OCI-LY1 (cell line): ENCODE measurements at regions not wholly inside any gene's neighbourhood (a gene's known extent, or its start where the extent isn't known, plus 50 kb on each side); places are given as distances from the start of the nearest gene placed in this dataset.

ENCODE experiments used
- H2AFZ ChIP-seq: fragments of 200-600 bp; sonication (generic), shearing (Covaris generic); 2 replicates; pipeline ENCODE4 v1.6.0; 2014; ENCODE audit warnings: antibody characterized with exemption, mild to moderate bottlenecking, low read length
- H3F3A ChIP-seq: fragments of 200-600 bp; sonication (generic), shearing (Covaris generic); 2 replicates; pipeline ENCODE4 v1.6.0; 2014; ENCODE audit warnings: mild to moderate bottlenecking, antibody characterized with exemption, low read length, moderate library complexity; ENCODE audit not compliant: insufficient read depth
- H3K27ac ChIP-seq: fragments of 200-600 bp; sonication (generic); 2 replicates; pipeline ENCODE4 v1.5.1; 2014; ENCODE audit warnings: low read length, mixed run types, mild to moderate bottlenecking, low read depth; ENCODE audit not compliant: poor library complexity, severe bottlenecking
- H3K27me3 ChIP-seq: fragments of 200-600 bp; sonication (generic); 2 replicates; pipeline ENCODE4 v1.6.0; 2014; ENCODE audit warnings: antibody characterized with exemption, mild to moderate bottlenecking, low read length, moderate library complexity; ENCODE audit not compliant: insufficient read depth
- H3K36me3 ChIP-seq: fragments of 200-600 bp; sonication (generic); 2 replicates; pipeline ENCODE4 v1.6.1; 2014; ENCODE audit warnings: mild to moderate bottlenecking, antibody characterized with exemption, low read length, moderate library complexity, mixed read lengths; ENCODE audit not compliant: insufficient read depth
- H3K4me1 ChIP-seq: fragments of 200-600 bp; sonication (generic); 2 replicates; pipeline ENCODE4 v1.5.1; 2014; ENCODE audit warnings: mild to moderate bottlenecking, low read length, moderate library complexity; ENCODE audit not compliant: insufficient read depth, severe bottlenecking
- H3K4me2 ChIP-seq: fragments of 200-600 bp; sonication (generic), shearing (Covaris generic); 2 replicates; pipeline ENCODE4 v1.6.1; 2014; ENCODE audit warnings: low read length
- H3K4me3 ChIP-seq: fragments of 200-600 bp; sonication (generic); 2 replicates; pipeline ENCODE4 v1.5.1; 2014; ENCODE audit warnings: low read length, low read depth, mild to moderate bottlenecking, mixed read lengths; ENCODE audit not compliant: poor library complexity, severe bottlenecking
- H3K79me2 ChIP-seq: fragments of 200-600 bp; shearing (Covaris generic); 2 replicates; pipeline ENCODE4 v1.6.1; 2016; ENCODE audit warnings: mixed run types, low read length, mixed read lengths; ENCODE audit not compliant: insufficient read depth
- H3K9ac ChIP-seq: fragments of 200-600 bp; sonication (generic), shearing (Covaris generic); 2 replicates; pipeline ENCODE4 v1.6.1; 2014; ENCODE audit warnings: mild to moderate bottlenecking, low read length, mixed read lengths
- H3K9me2 ChIP-seq: fragments of 200-600 bp; sonication (generic), shearing (Covaris generic); 2 replicates; pipeline ENCODE4 v1.6.1; 2014; ENCODE audit warnings: low read depth, mild to moderate bottlenecking, low read length, mixed read lengths
- H3K9me3 ChIP-seq: fragments of 200-600 bp; shearing (Covaris generic); 2 replicates; pipeline ENCODE4 v1.6.1; 2014; ENCODE audit warnings: low read length, mixed read lengths
- H4K20me1 ChIP-seq: fragments of 200-600 bp; sonication (generic), shearing (Covaris generic); 2 replicates; pipeline ENCODE4 v1.6.0; 2016; ENCODE audit warnings: mild to moderate bottlenecking, low read length; ENCODE audit not compliant: insufficient read depth
- CTCF ChIP-seq: fragments of 200-600 bp; sonication (generic), shearing (Covaris generic); IDR thresholded peaks from 2 replicates; pipeline ENCODE4 v1.5.1; 2017; ENCODE audit warnings: mild to moderate bottlenecking, antibody characterized with exemption, low read length, moderate library complexity, mixed read lengths
- EZH2 ChIP-seq: fragments of 200-600 bp; sonication (generic), shearing (Covaris generic); IDR thresholded peaks from 2 replicates; pipeline ENCODE4 v1.8.0; 2017; ENCODE audit warnings: borderline replicate concordance, mixed run types, mild to moderate bottlenecking, antibody characterized with exemption, low read length, moderate library complexity, mixed read lengths

GRCh38 chr12:111173391-111173790 lies 195.5 kb downstream of the PHETA1 start:
- no peak overlapping the region for H3K4me2 ChIP-seq
- H4K20me1 ChIP-seq: no peaks in the 10 kb centered on the region
- no peak for TF ChIP-seq EZH2
- TF ChIP-seq CTCF: no peak
- no peak overlapping the region for H3K9ac ChIP-seq
- no peaks in the 10 kb centered on the region for H3F3A ChIP-seq
- no peak overlapping the region for H3K4me3 ChIP-seq
- no peaks in the 10 kb centered on the region for H3K9me2 ChIP-seq
- H3K9me3 ChIP-seq: no peaks in the 10 kb centered on the region
- no peaks in the 10 kb centered on the region for H3K4me1 ChIP-seq
- H3K36me3 ChIP-seq: no peaks in the 10 kb centered on the region
- no peaks in the 10 kb centered on the region for H3K27me3 ChIP-seq
- H3K79me2 ChIP-seq: no peaks in the 10 kb centered on the region
- no peak overlapping the region for H3K27ac ChIP-seq
- no peak overlapping the region for H2AFZ ChIP-seq

GRCh38 chr12:111172786-111173185 lies 196.1 kb downstream of the PHETA1 start:
- Histone ChIP-seq H3K4me3 (no peak overlapping the region), H3K9me2 (no peaks in the 10 kb centered on the region), H3K4me1 (no peaks in the 10 kb centered on the region), H4K20me1 (no peaks in the 10 kb centered on the region), H3K27me3 (no peaks in the 10 kb centered on the region), H3K9me3 (no peaks in the 10 kb centered on the region), H3K27ac (no peak overlapping the region), H3K9ac (no peak overlapping the region), H3F3A (no peaks in the 10 kb centered on the region), H2AFZ (no peak overlapping the region), H3K36me3 (no peaks in the 10 kb centered on the region), H3K79me2 (no peaks in the 10 kb centered on the region), H3K4me2 (no peak overlapping the region)
- TF ChIP-seq EZH2 (no peak), CTCF (no peak)

- H3K9ac ChIP-seq: no peak overlapping the region
Observed at GRCh38 chr12:111171832-111172231, 197.1 kb downstream of the PHETA1 start.

More at GRCh38 chr12:111171832-111172231, 197.1 kb downstream of the PHETA1 start:
- TF ChIP-seq CTCF: no peak
- Histone ChIP-seq H3K27me3 (no peaks in the 10 kb centered on the region), H3K79me2 (no peaks in the 10 kb centered on the region), H3K4me1 (no peaks in the 10 kb centered on the region), H3K27ac (no peak overlapping the region), H3K9me3 (no peaks in the 10 kb centered on the region), H3K4me3 (no peak overlapping the region), H2AFZ (no peak overlapping the region), H3K9me2 (no peaks in the 10 kb centered on the region), H3F3A (no peaks in the 10 kb centered on the region), H4K20me1 (no peaks in the 10 kb centered on the region), H3K36me3 (no peaks in the 10 kb centered on the region), H3K4me2 (no peak overlapping the region)
